ENCODE measurements at regions not wholly inside any gene's neighbourhood (a gene's known extent, or its start where the extent isn't known, plus 50 kb on each side); places are given as distances from the start of the nearest gene placed in this dataset.

GRCh38 chr16:77662246-77662645 lies 60.1 kb upstream of the NUDT7 start:
- H3K4me2 ChIP-seq = no peak overlapping the region
- POLR2A ChIA-PET = no interaction called here
- H3K4me3 ChIP-seq = no peak overlapping the region
- 0 out of 3 replicates have a peak, but pooled peaks cover 5% of the 10 kb centered on the region for H3K9me3 ChIP-seq
- ATAC-seq (no peak), FAIRE-seq (no peak), DNase-seq (ENCODE audit: low read depth in 1 of 2, low spot score in 1 of 2) (no peak)
- TF ChIP-seq CEBPB (IDR thresholded peaks at IDR 0.05) (no peak), KDM5A (IDR thresholded peaks at IDR 0.05) (no peak), NFE2L2 (conservative IDR thresholded peaks at IDR 0.05; ENCODE audit: low read length) (no peak), HOXB5 (CRISPR knock-in tag; IDR thresholded peaks at IDR 0.05) (no peak), KDM1A (IDR thresholded peaks at IDR 0.05; ENCODE audit: low read depth) (no peak), TP53 (CRISPR knock-in tag; IDR thresholded peaks at IDR 0.05) (no peak), EHF (CRISPR knock-in tag; IDR thresholded peaks at IDR 0.05) (no peak), EHMT2 (IDR thresholded peaks at IDR 0.05; ENCODE audit: low read depth) (no peak), ZSCAN20 (CRISPR knock-in tag; IDR thresholded peaks at IDR 0.05) (no peak), EP300 (IDR thresholded peaks at IDR 0.05) (no peak), SREBF2 (IDR thresholded peaks at IDR 0.05) (no peak), HMGXB4 (CRISPR knock-in tag; IDR thresholded peaks at IDR 0.05; ENCODE audit: borderline replicate concordance) (no peak), BHLHE40 (IDR thresholded peaks at IDR 0.05; ENCODE audit: low read depth, low read length) (no peak), MYC (IDR thresholded peaks at IDR 0.05; ENCODE audit: borderline replicate concordance, low read length) (no peak), USF2 (IDR thresholded peaks at IDR 0.05) (no peak), ESRRA (IDR thresholded peaks at IDR 0.05; ENCODE audit: borderline replicate concordance, low read length) (no peak)
- H3K27ac ChIP-seq = no peak overlapping the region
- no peaks in the 10 kb centered on the region for H3K4me1 ChIP-seq
- CTCF ChIA-PET = interaction anchor here (0.9 to 6.7 kb wide), 7 partner anchors 9 to 427 kb away, joined by 3 to 104 read pairs (median 6); no protein-coding TSS in a partner anchor
- WGBS (ENCODE audit: missing lambda C conversion rate) = 39% methylated on average over 4 of the region's 4 CpGs

GRCh38 chr16:77663711-77664110 lies 58.6 kb upstream of the NUDT7 start:
- Histone ChIP-seq H3K4me1 (no peaks in the 10 kb centered on the region), H3K9me3 (0 out of 3 replicates have a peak, but pooled peaks cover 5% of the 10 kb centered on the region), H3K27ac (no peak overlapping the region), H3K4me2 (no peak overlapping the region), H3K4me3 (no peak overlapping the region)
- DNase-seq (ENCODE audit: low read depth in 1 of 2, low spot score in 1 of 2) (no peak), FAIRE-seq (no peak), ATAC-seq (no peak)
- no peak for TF ChIP-seq CHD2 (IDR thresholded peaks at IDR 0.05; ENCODE audit: low read length, partially characterized antibody)
- no peak for TF ChIP-seq ZC3H11A (IDR thresholded peaks at IDR 0.05)
- TF ChIP-seq FOSB (CRISPR knock-in tag; IDR thresholded peaks at IDR 0.05) = no peak
- TF ChIP-seq HOXB5 (CRISPR knock-in tag; IDR thresholded peaks at IDR 0.05) = no peak
- TF ChIP-seq MYC (IDR thresholded peaks at IDR 0.05; ENCODE audit: borderline replicate concordance, low read length) = no peak
- no peak for TF ChIP-seq ELK1 (IDR thresholded peaks at IDR 0.05; ENCODE audit: low read depth, low read length)
- TF ChIP-seq FOXS1 (CRISPR knock-in tag; IDR thresholded peaks at IDR 0.05) = no peak
- TF ChIP-seq RARB (CRISPR knock-in tag; IDR thresholded peaks at IDR 0.05) = no peak
- no peak for TF ChIP-seq GATA3 (IDR thresholded peaks at IDR 0.05; ENCODE audit: borderline replicate concordance)
- TF ChIP-seq NPAS2 (CRISPR knock-in tag; IDR thresholded peaks at IDR 0.05; ENCODE audit: borderline replicate concordance) = no peak
- TF ChIP-seq HOXB13 (CRISPR knock-in tag; IDR thresholded peaks at IDR 0.05; ENCODE audit: low read depth) = no peak
- no peak for TF ChIP-seq CBX8 (IDR thresholded peaks at IDR 0.05)
- no peak for TF ChIP-seq POLR2A (IDR thresholded peaks at IDR 0.05; ENCODE audit: low read length)
- no peak for TF ChIP-seq JUN (IDR thresholded peaks at IDR 0.05)
- TF ChIP-seq PBX3 (IDR thresholded peaks at IDR 0.05) = no peak
- TF ChIP-seq EHMT2 (IDR thresholded peaks at IDR 0.05; ENCODE audit: low read depth) = no peak
- TF ChIP-seq HES2 (IDR thresholded peaks at IDR 0.05) = no peak
- 61% methylated on average over 2 of the region's 2 CpGs for WGBS (ENCODE audit: missing lambda C conversion rate)
- CTCF ChIA-PET = interaction anchor here (4.5 to 6.7 kb wide), 3 partner anchors 13 to 428 kb away, joined by 14 to 104 read pairs (median 84); no protein-coding TSS in a partner anchor
- POLR2A ChIA-PET = no interaction called here
